ENCODE measurements at regions not wholly inside any gene's neighbourhood (a gene's known extent, or its start where the extent isn't known, plus 50 kb on each side); places are given as distances from the start of the nearest gene placed in this dataset.
A peak's percentile ranks its signal among the peaks of the same experiment; 100 is the strongest.

- no peak for DNase-seq (ENCODE audit: low read depth)
These were observed 77.1 kb upstream of the BCL6 start for GRCh38 chr3:187822402-187822801.

GRCh38 chr3:187823746-187824145 is 78.5 kb upstream of the BCL6 start:
- DNase-seq (ENCODE audit: low read depth): no peak

- no peak for DNase-seq (ENCODE audit: low read depth)
These were observed 82.5 kb upstream of the BCL6 start for GRCh38 chr3:187827723-187828122.

- no peak for DNase-seq (ENCODE audit: low read depth)
These were observed 83.5 kb upstream of the BCL6 start for GRCh38 chr3:187828579-187829452.

GRCh38 chr3:187830181-187830580 is 84.9 kb upstream of the BCL6 start:
- no peak for DNase-seq (ENCODE audit: low read depth)

- DNase-seq (ENCODE audit: low read depth): peak; percentile 43
These were observed 86.1 kb upstream of the BCL6 start for GRCh38 chr3:187831125-187832051.

- no peak for DNase-seq (ENCODE audit: low read depth)
These were observed 86.9 kb upstream of the BCL6 start for GRCh38 chr3:187832202-187832601.

GRCh38 chr3:187833375-187833774 is 88.1 kb upstream of the BCL6 start:
- no peak for DNase-seq (ENCODE audit: low read depth)

GRCh38 chr3:187833799-187834578 is 88.7 kb upstream of the BCL6 start:
- no peak for DNase-seq (ENCODE audit: low read depth)

- peak; percentile 6 for DNase-seq (ENCODE audit: low read depth)
These were observed 91.8 kb upstream of the BCL6 start for GRCh38 chr3:187836823-187837770.

GRCh38 chr3:187838016-187838540 is 92.8 kb upstream of the BCL6 start:
- no peak for DNase-seq (ENCODE audit: low read depth)

GRCh38 chr3:187839422-187839821 is 94.2 kb upstream of the BCL6 start:
- no peak for DNase-seq (ENCODE audit: low read depth)

GRCh38 chr3:187840856-187841255 is 95.6 kb upstream of the BCL6 start:
- DNase-seq (ENCODE audit: low read depth): no peak

GRCh38 chr3:187841560-187841959 is 96.3 kb upstream of the BCL6 start:
- peak; percentile 28 for DNase-seq (ENCODE audit: low read depth)

- DNase-seq (ENCODE audit: low read depth): no peak
These were observed 98.4 kb upstream of the BCL6 start for GRCh38 chr3:187843654-187844053.

GRCh38 chr3:187844708-187845107 is 99.4 kb upstream of the BCL6 start:
- no peak for DNase-seq (ENCODE audit: low read depth)

- DNase-seq (ENCODE audit: low read depth): no peak
These were observed 100.6 kb upstream of the BCL6 start for GRCh38 chr3:187845826-187846225.

GRCh38 chr3:187848401-187848800 is 103.1 kb upstream of the BCL6 start:
- DNase-seq (ENCODE audit: low read depth): no peak

- DNase-seq (ENCODE audit: low read depth): no peak
These were observed 103.9 kb upstream of the BCL6 start for GRCh38 chr3:187849016-187849654.

- peak; percentile 58 for DNase-seq (ENCODE audit: low read depth)
These were observed 105.1 kb upstream of the BCL6 start for GRCh38 chr3:187850258-187850921.

All from iris pigment epithelial cell (primary cell).